Thyroid gland (tissue), 4 donors: ENCODE measurements at regions not wholly inside any gene's neighbourhood (a gene's known extent, or its start where the extent isn't known, plus 50 kb on each side); places are given as distances from the start of the nearest gene placed in this dataset.

Experiments used
- DNase-seq, 2 donors: peaks; one replicate each; pipeline ENCODE4 v3.0.0-alpha.2; 2019
- H3K27ac ChIP-seq, 3 donors: fragments of 200-600 bp; sonication (generic); 1 replicate in 2 of 3; 2 replicates in 1 of 3; pipeline ENCODE4 v1.5.1; 2016 to 2019; ENCODE audit warnings: mild to moderate bottlenecking in 1 of 3, moderate library complexity in 1 of 3
- H3K27me3 ChIP-seq: fragments of 200-600 bp; sonication (generic); one replicate; pipeline ENCODE4 v1.5.1; 2019
- H3K36me3 ChIP-seq, 2 donors: fragments of 200-600 bp; sonication (generic); one replicate each; pipeline ENCODE4 v1.5.1; 2016 to 2019
- H3K4me1 ChIP-seq, 2 donors: fragments of 200-600 bp; sonication (generic); one replicate each; pipeline ENCODE4 v1.5.1; 2017 to 2019
- H3K4me3 ChIP-seq, 3 donors: fragments of 200-600 bp; sonication (generic); replicated peaks in 1 of 3; 1 replicate in 2 of 3; 2 replicates in 1 of 3; pipeline ENCODE4 v1.5.1; 2016; ENCODE audit warnings: mild to moderate bottlenecking in 1 of 3
- H3K9me3 ChIP-seq: fragments of 200-600 bp; sonication (generic); one replicate; pipeline ENCODE4 v1.5.1; 2017
- POLR2A ChIP-seq, 2 donors: fragments of 450-650 bp; IDR thresholded peaks; one replicate each; pipeline ENCODE4 v1.6.1; 2017; ENCODE audit warnings: antibody characterized with exemption in 2 of 2, mild to moderate bottlenecking in 2 of 2, moderate library complexity in 1 of 2
- WGBS, 2 donors: methylation state at CpG; one replicate each; pipeline ENCODE4 v1.1.5; 2017; 5-methylcytosine and 5-hydroxymethylcytosine counted together
- intact Hi-C: fragments of 100-400 bp; cut with DNase I; formaldehyde crosslinking; loops from one replicate; pipeline ENCODE4 v1.15.1; 2023
- TF ChIP-seq, protein P1 (sequence below), 6 experiments: fragments of 200-600 bp in 3 of 6; fragments of 450-650 bp in 3 of 6; sonication (generic) in 3 of 6; IDR thresholded peaks; one replicate each; pipeline ENCODE4 v1.5.1; 2016 to 2019; ENCODE audit warnings: antibody characterized with exemption in 6 of 6, mild to moderate bottlenecking in 2 of 6, inconsistent platforms in 1 of 6, moderate library complexity in 1 of 6

GRCh38 chr13:42658019-42658418, 84.1 kb downstream of the TNFSF11 start:
- Histone ChIP-seq H3K4me3 (no peak overlapping the region), H3K9me3 (no peaks in the 10 kb centered on the region), H3K4me1 (no peaks in the 10 kb centered on the region), H3K27ac (no peak overlapping the region), H3K27me3 (no peaks in the 10 kb centered on the region), H3K36me3 (no peaks in the 10 kb centered on the region)
- 75 to 77% methylated on average over 9 of the region's 9 CpGs for WGBS, 2 donors
- DNase-seq, result no peak
- intact Hi-C loops, result no loop called here
- no peak for TF ChIP-seq POLR2A (IDR thresholded peaks at IDR 0.05)
- TF ChIP-seq, protein P1, sequence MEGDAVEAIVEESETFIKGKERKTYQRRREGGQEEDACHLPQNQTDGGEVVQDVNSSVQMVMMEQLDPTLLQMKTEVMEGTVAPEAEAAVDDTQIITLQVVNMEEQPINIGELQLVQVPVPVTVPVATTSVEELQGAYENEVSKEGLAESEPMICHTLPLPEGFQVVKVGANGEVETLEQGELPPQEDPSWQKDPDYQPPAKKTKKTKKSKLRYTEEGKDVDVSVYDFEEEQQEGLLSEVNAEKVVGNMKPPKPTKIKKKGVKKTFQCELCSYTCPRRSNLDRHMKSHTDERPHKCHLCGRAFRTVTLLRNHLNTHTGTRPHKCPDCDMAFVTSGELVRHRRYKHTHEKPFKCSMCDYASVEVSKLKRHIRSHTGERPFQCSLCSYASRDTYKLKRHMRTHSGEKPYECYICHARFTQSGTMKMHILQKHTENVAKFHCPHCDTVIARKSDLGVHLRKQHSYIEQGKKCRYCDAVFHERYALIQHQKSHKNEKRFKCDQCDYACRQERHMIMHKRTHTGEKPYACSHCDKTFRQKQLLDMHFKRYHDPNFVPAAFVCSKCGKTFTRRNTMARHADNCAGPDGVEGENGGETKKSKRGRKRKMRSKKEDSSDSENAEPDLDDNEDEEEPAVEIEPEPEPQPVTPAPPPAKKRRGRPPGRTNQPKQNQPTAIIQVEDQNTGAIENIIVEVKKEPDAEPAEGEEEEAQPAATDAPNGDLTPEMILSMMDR (IDR thresholded peaks at IDR 0.05), result no peak

- TF ChIP-seq, protein P1 (IDR thresholded peaks at IDR 0.05), result peak in 1 of 6 experiments; percentile 19
- TF ChIP-seq POLR2A (IDR thresholded peaks at IDR 0.05), result no peak
- H3K27me3 ChIP-seq, result no peaks in the 10 kb centered on the region
- no peaks in the 10 kb centered on the region for H3K36me3 ChIP-seq
- H3K4me3 ChIP-seq, result no peak overlapping the region
- intact Hi-C loops, result no loop called here
- 88 to 90% methylated on average over 5 of the region's 5 CpGs for WGBS, 2 donors
- no peak for DNase-seq
- no peaks in the 10 kb centered on the region for H3K4me1 ChIP-seq
- H3K27ac ChIP-seq, result no peak overlapping the region
- no peaks in the 10 kb centered on the region for H3K9me3 ChIP-seq
These were observed 86.5 kb downstream of the TNFSF11 start for GRCh38 chr13:42660333-42660965.

GRCh38 chr13:42667638-42668037, 93.7 kb downstream of the TNFSF11 start:
- no peak for DNase-seq
- no peak overlapping the region for H3K27ac ChIP-seq
- no peaks in the 10 kb centered on the region for H3K4me1 ChIP-seq
- H3K9me3 ChIP-seq, result no peaks in the 10 kb centered on the region
- H3K36me3 ChIP-seq, result no peaks in the 10 kb centered on the region
- H3K27me3 ChIP-seq, result no peaks in the 10 kb centered on the region
- intact Hi-C loops, result no loop called here
- no peak overlapping the region for H3K4me3 ChIP-seq
- TF ChIP-seq, protein P1 (IDR thresholded peaks at IDR 0.05), result no peak
- TF ChIP-seq POLR2A (IDR thresholded peaks at IDR 0.05), result no peak

DNA sequence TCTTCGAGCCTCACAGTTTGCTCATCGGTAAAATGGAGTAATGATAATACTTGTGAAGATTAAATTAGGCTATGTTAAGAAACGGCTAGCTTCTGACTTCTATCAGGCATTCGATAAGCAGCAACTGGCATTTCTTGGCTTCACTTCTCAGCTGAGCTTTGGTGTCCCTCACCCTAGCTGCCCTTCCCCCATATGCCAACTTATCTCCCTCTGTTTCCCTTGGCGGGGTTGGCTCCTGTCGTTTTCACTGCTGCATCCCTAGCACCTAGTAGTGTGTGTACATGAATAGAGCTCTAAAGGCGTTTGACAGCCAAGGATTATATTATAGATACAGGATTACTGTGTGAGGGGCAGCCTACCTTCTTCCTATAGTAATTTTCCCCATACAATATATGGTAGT, 97.5 kb downstream of the TNFSF11 start:
- WGBS, 2 donors, result 88% methylated on average over 7 of the region's 7 CpGs
- no peak for DNase-seq

GRCh38 chr13:42673677-42674076, 99.7 kb downstream of the TNFSF11 start:
- DNase-seq, result no peak
- H3K27me3 ChIP-seq, result no peaks in the 10 kb centered on the region
- no peak overlapping the region for H3K27ac ChIP-seq
- intact Hi-C loops, result no loop called here
- H3K36me3 ChIP-seq, result no peaks in the 10 kb centered on the region
- no peak for TF ChIP-seq POLR2A (IDR thresholded peaks at IDR 0.05)
- TF ChIP-seq, protein P1 (IDR thresholded peaks at IDR 0.05), result no peak
- WGBS, 2 donors, result 78 to 89% methylated on average over 2 of the region's 2 CpGs
- H3K4me3 ChIP-seq, result no peak overlapping the region
- H3K4me1 ChIP-seq, result no peaks in the 10 kb centered on the region
- no peaks in the 10 kb centered on the region for H3K9me3 ChIP-seq

More for the DNA sequence above, 97.5 kb downstream of the TNFSF11 start:
- Histone ChIP-seq H3K4me3 (no peak overlapping the region), H3K9me3 (no peaks in the 10 kb centered on the region), H3K4me1 (no peaks in the 10 kb centered on the region), H3K27ac (no peak overlapping the region), H3K36me3 (no peaks in the 10 kb centered on the region), H3K27me3 (no peaks in the 10 kb centered on the region)
- no peak for TF ChIP-seq POLR2A (IDR thresholded peaks at IDR 0.05)
- TF ChIP-seq, protein P1 (IDR thresholded peaks at IDR 0.05), result no peak
- intact Hi-C loops, result no loop called here
